HG03280 (cell line): ENCODE measurements at regions not wholly inside any gene's neighbourhood (a gene's known extent, or its start where the extent isn't known, plus 50 kb on each side); places are given as distances from the start of the nearest gene placed in this dataset.

ENCODE experiments used
- ATAC-seq: cut with Tn5 transposase; IDR thresholded peaks from one replicate; pipeline ENCODE4 v1.9.1; 2021; ENCODE audit warnings: mild to moderate bottlenecking, moderate library complexity; ENCODE audit not compliant: unreplicated experiment

- ATAC-seq, result no peak
Observed at GRCh38 chr7:45975847-45976484, 54.9 kb upstream of the IGFBP3 start.

DNA sequence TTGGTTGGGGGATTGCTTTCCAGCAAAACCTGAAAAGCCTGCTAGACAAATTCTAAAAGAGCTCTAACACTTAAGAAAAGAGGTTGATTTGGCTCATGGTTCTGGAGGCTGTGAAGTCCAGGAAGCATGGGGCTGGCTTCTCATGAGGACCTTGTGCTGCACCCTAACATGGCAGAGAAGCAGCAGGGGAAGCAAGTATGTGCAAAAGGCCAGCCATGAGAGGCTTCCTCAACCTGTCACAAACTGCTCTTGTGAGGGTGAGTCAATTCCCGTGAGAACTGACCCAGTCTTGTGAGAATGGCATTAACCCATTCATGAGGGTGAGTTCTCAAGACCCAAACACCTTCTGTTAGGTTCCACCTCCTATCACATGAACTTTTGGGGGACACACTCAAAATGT, 54.3 kb upstream of the IGFBP3 start:
- ATAC-seq, result no peak

DNA sequence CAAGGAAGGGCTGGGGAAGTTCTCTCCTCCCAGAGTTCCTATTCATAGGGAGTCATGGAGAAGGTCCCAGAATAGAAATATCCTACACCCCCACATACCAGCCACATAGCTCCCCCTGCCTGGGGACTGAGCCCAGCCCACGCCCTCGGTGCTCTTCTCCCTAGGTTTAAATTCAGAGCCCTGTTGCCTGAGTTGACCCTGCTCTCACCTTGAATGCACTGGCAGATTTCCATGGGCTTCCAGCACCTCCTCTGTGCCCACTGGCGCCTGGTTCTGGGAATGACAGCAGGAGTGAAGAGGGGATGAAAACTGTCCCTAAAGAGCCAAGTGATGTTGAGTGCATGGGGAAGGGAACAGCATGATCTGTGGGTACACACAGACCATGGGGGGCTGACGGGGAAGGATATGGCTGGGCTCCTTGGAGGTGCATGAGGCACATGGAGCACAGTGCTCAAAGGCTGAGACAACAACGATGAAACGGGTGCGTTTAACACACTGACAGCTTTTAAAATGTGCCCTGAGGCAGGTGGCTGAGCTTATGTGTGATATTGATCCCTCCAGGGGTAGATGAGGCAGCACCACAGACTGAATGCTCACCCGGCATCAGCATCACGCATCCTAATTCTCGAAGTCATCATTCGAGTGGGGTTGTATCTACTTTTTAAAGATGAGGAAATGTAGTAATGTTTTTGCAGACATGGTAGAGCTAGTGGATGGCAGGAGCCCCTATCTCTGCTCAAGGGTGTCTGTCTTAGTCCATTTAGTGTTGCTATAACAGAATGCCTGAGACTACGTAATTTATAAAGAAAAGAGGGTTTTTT, 53.7 kb upstream of the IGFBP3 start:
- ATAC-seq, result no peak

- ATAC-seq, result no peak
Observed at GRCh38 chr7:45973725-45974532, 52.9 kb upstream of the IGFBP3 start.

DNA sequence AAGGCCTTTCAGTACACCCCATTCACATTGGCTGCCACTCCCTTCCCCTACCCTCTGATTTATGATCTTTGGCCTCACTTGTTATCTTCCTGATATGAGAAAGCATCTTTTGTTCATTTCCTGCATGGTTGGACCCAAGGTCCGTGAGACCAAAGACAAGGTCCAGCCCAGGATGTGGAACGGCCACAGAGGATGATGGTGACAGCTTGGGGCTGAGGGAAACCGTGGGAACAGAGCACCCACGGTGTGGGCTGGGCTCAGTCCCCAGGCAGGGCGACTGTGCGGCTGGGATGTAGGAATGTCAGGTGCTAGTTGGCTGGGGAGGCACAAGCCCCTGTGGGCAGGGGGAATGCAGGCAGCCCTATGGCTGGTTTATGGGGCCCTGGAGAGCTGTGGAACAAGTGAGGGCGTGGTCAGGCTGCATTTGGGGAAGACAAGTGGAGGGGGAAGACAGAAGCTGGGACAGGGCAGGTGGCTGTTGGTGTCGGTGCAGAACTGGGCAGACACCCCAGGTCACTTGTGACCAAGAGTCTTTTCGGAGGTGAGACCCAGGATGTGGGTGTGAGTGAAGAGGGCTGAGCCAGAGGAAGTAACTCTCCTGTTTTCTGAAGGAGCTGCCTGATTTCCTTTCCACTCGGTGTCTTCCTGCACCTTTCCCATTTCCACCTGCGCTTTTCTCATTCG, 51.7 kb upstream of the IGFBP3 start:
- ATAC-seq, result no peak

GRCh38 chr7:45971661-45972175, 50.6 kb upstream of the IGFBP3 start:
- no peak for ATAC-seq

GRCh38 chr7:45971171-45971570, 50.1 kb upstream of the IGFBP3 start:
- ATAC-seq, result no peak
